Chondrocyte (in vitro differentiated cells): ENCODE measurements at regions not wholly inside any gene's neighbourhood (a gene's known extent, or its start where the extent isn't known, plus 50 kb on each side); places are given as distances from the start of the nearest gene placed in this dataset.

Experiments used
- DNase-seq: peaks from one replicate; pipeline ENCODE4 v3.0.0; 2021; ENCODE audit warnings: mixed read lengths, low spot score
- H3K27ac Mint-ChIP-seq: one replicate; pipeline ENCODE4 v1.8.0; 2021; ENCODE audit warnings: mild to moderate bottlenecking, moderate library complexity, mixed read lengths; ENCODE audit not compliant: unreplicated experiment
- H3K27me3 Mint-ChIP-seq: 2 replicates; pipeline ENCODE4 v1.8.0; 2021; ENCODE audit warnings: low read depth, mixed read lengths
- H3K36me3 Mint-ChIP-seq: 2 replicates; pipeline ENCODE4 v1.8.0; 2021; ENCODE audit warnings: low read depth, mixed read lengths
- H3K4me1 Mint-ChIP-seq: 2 replicates; pipeline ENCODE4 v1.8.0; 2021; ENCODE audit warnings: low read depth, mild to moderate bottlenecking, mixed read lengths
- H3K4me3 Mint-ChIP-seq: one replicate; pipeline ENCODE4 v1.8.0; 2021; ENCODE audit warnings: mild to moderate bottlenecking, moderate library complexity, mixed read lengths; ENCODE audit not compliant: unreplicated experiment
- H3K9me3 Mint-ChIP-seq: 2 replicates; pipeline ENCODE4 v1.8.0; 2021; ENCODE audit warnings: low read depth, mixed read lengths
- CTCF ChIP-seq: fragments of 200-600 bp; sonication (generic); IDR thresholded peaks from 2 replicates; pipeline ENCODE4 v1.5.0; 2021; ENCODE audit warnings: antibody characterized with exemption, mild to moderate bottlenecking, moderate library complexity

- H3K36me3 Mint-ChIP-seq: no peaks in the 10 kb centered on the region
- DNase-seq: no peak
- no peaks in the 10 kb centered on the region for H3K9me3 Mint-ChIP-seq
- no peaks in the 10 kb centered on the region for H3K27me3 Mint-ChIP-seq
- H3K4me3 Mint-ChIP-seq: no peak overlapping the region
- no peak for TF ChIP-seq CTCF
- H3K4me1 Mint-ChIP-seq: no peaks in the 10 kb centered on the region
- no peak overlapping the region for H3K27ac Mint-ChIP-seq
Measured at GRCh38 chr22:48683640-48684039, 1144.0 kb downstream of the BRD1 start.

GRCh38 chr22:48682504-48682903, 1145.2 kb downstream of the BRD1 start:
- H3K4me1 Mint-ChIP-seq: no peaks in the 10 kb centered on the region
- DNase-seq: no peak
- H3K27me3 Mint-ChIP-seq: no peaks in the 10 kb centered on the region
- no peak for TF ChIP-seq CTCF
- no peak overlapping the region for H3K27ac Mint-ChIP-seq
- no peak overlapping the region for H3K4me3 Mint-ChIP-seq
- H3K36me3 Mint-ChIP-seq: no peaks in the 10 kb centered on the region
- no peaks in the 10 kb centered on the region for H3K9me3 Mint-ChIP-seq

GRCh38 chr22:48680601-48681000, 1147.1 kb downstream of the BRD1 start:
- no peak for TF ChIP-seq CTCF

GRCh38 chr22:48679656-48680555, 1147.8 kb downstream of the BRD1 start:
- H3K36me3 Mint-ChIP-seq: no peaks in the 10 kb centered on the region
- H3K4me3 Mint-ChIP-seq: no peak overlapping the region
- no peak overlapping the region for H3K27ac Mint-ChIP-seq
- TF ChIP-seq CTCF: no peak
- peak; percentile 79 for DNase-seq
- H3K4me1 Mint-ChIP-seq: no peaks in the 10 kb centered on the region
- H3K9me3 Mint-ChIP-seq: no peaks in the 10 kb centered on the region
- H3K27me3 Mint-ChIP-seq: no peaks in the 10 kb centered on the region

More at GRCh38 chr22:48680601-48681000, 1147.1 kb downstream of the BRD1 start:
- H3K9me3 Mint-ChIP-seq: no peaks in the 10 kb centered on the region
- no peak overlapping the region for H3K4me3 Mint-ChIP-seq
- H3K36me3 Mint-ChIP-seq: no peaks in the 10 kb centered on the region
- no peaks in the 10 kb centered on the region for H3K27me3 Mint-ChIP-seq
- H3K27ac Mint-ChIP-seq: no peak overlapping the region
- peak; percentile 86 for DNase-seq
- no peaks in the 10 kb centered on the region for H3K4me1 Mint-ChIP-seq

- Mint-ChIP-seq H3K4me3 (no peak overlapping the region), H3K4me1 (no peaks in the 10 kb centered on the region), H3K9me3 (peaks cover 4% of the 10 kb centered on the region), H3K27me3 (no peaks in the 10 kb centered on the region), H3K27ac (no peak overlapping the region), H3K36me3 (no peaks in the 10 kb centered on the region)
- peak; percentile 87 for DNase-seq
- no peak for TF ChIP-seq CTCF
Measured at GRCh38 chr22:48678171-48679135, 1149.2 kb downstream of the BRD1 start.
